Spleen (tissue), 7 donors: ENCODE measurements at regions not wholly inside any gene's neighbourhood (a gene's known extent, or its start where the extent isn't known, plus 50 kb on each side); places are given as distances from the start of the nearest gene placed in this dataset.
"Not testable (repeated sequence)": the region's sequence is repeated elsewhere in the genome, so short reads cannot be mapped to it uniquely, and the experiment has no call there.

ENCODE experiments used
- POLR2A ChIP-seq, 3 donors: fragments of 450-650 bp; IDR thresholded peaks; one replicate each; pipeline ENCODE4 v1.5.1; 2017; ENCODE audit warnings: antibody characterized with exemption in 3 of 3, mild to moderate bottlenecking in 1 of 3
- POLR2AphosphoS5 ChIP-seq, 3 donors: sonication (generic); formaldehyde crosslinking; IDR thresholded peaks; one replicate each; pipeline ENCODE4 v1.5.1; 2017; ENCODE audit warnings: antibody characterized with exemption in 3 of 3
- TF ChIP-seq, protein P1 (sequence below), 11 experiments: fragments of 200-600 bp in 7 of 11; fragments of 450-650 bp in 4 of 11; sonication (generic) in 4 of 11; IDR thresholded peaks in 8 of 11; conservative IDR thresholded peaks in 3 of 11; 1 replicate in 7 of 11; 2 replicates in 4 of 11; pipeline versions ENCODE4 v1.4.0 to v1.8.0; 2016 to 2021; ENCODE audit warnings: antibody characterized with exemption in 11 of 11, inconsistent platforms in 4 of 11, mild to moderate bottlenecking in 1 of 11
- donor health status: DM: no; HTN: no; CAD: no; lungs with moderate emphysema.
- donor health status: DM: no; HTN: no; CAD: no.
- donor health status: DM: no; HTN: no; CAD: no.

DNA sequence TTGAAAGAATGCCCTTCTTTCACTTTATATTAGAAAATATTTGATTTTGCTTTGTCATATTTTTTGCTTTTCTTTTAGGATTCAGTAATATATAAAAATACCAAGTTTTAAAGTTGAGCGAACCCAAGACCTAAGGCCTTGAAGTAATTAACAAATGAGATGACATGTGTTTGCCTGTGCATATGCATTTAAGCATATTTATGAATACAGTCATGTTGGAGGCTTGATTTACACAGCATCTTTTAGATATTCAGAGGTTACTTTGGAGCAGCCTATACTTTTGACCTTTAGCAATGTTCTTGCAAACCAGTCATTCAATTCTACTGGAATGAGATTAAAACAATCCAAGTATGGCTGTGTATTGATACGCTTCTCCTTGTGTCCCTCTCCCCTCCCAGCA lies 425.1 kb downstream of the KCNJ18 start:
- TF ChIP-seq, protein P1, sequence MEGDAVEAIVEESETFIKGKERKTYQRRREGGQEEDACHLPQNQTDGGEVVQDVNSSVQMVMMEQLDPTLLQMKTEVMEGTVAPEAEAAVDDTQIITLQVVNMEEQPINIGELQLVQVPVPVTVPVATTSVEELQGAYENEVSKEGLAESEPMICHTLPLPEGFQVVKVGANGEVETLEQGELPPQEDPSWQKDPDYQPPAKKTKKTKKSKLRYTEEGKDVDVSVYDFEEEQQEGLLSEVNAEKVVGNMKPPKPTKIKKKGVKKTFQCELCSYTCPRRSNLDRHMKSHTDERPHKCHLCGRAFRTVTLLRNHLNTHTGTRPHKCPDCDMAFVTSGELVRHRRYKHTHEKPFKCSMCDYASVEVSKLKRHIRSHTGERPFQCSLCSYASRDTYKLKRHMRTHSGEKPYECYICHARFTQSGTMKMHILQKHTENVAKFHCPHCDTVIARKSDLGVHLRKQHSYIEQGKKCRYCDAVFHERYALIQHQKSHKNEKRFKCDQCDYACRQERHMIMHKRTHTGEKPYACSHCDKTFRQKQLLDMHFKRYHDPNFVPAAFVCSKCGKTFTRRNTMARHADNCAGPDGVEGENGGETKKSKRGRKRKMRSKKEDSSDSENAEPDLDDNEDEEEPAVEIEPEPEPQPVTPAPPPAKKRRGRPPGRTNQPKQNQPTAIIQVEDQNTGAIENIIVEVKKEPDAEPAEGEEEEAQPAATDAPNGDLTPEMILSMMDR (IDR thresholded peaks at IDR 0.05 in 8 of 11, conservative IDR thresholded peaks at IDR 0.05 in 3 of 11), result not testable (repeated sequence)
- not testable (repeated sequence) for TF ChIP-seq POLR2A, POLR2AphosphoS5 (IDR thresholded peaks at IDR 0.05)
